ENCODE measurements at regions not wholly inside any gene's neighbourhood (a gene's known extent, or its start where the extent isn't known, plus 50 kb on each side); places are given as distances from the start of the nearest gene placed in this dataset.
A peak's percentile ranks its signal among the peaks of the same experiment; 100 is the strongest.

GRCh38 chr2:129877795-129878775 is 101.4 kb upstream of the RAB6C start:
- H3K27me3 Mint-ChIP-seq, result no peaks in the 10 kb centered on the region
- DNase-seq, result no peak
- no peak overlapping the region for H3K27ac Mint-ChIP-seq
- H3K36me3 Mint-ChIP-seq (ENCODE audit: low read depth), result no peaks in the 10 kb centered on the region
- H3K4me1 Mint-ChIP-seq, result peaks cover 5% of the 10 kb centered on the region
- no peaks in the 10 kb centered on the region for H3K9me3 Mint-ChIP-seq
- H3K4me3 Mint-ChIP-seq, result peak overlapping the region; percentile 54
- intact Hi-C loops (cut with micrococcal nuclease), result no loop called here

GRCh38 chr2:129879614-129880180 is 99.8 kb upstream of the RAB6C start:
- intact Hi-C loops (cut with micrococcal nuclease), result no loop called here
- Mint-ChIP-seq H3K4me1 (peaks cover 5% of the 10 kb centered on the region), H3K27ac (no peak overlapping the region), H3K4me3 (no peak overlapping the region), H3K27me3 (no peaks in the 10 kb centered on the region), H3K9me3 (no peaks in the 10 kb centered on the region), H3K36me3 (ENCODE audit: low read depth) (no peaks in the 10 kb centered on the region)
- DNase-seq, result no peak

- H3K9me3 Mint-ChIP-seq, result no peaks in the 10 kb centered on the region
- DNase-seq, result no peak
- H3K27ac Mint-ChIP-seq, result no peak overlapping the region
Observed at GRCh38 chr2:129880309-129880708, 99.2 kb upstream of the RAB6C start.

GRCh38 chr2:129880971-129881370 is 98.5 kb upstream of the RAB6C start:
- Mint-ChIP-seq H3K27ac (no peak overlapping the region), H3K9me3 (no peaks in the 10 kb centered on the region), H3K4me3 (no peak overlapping the region), H3K4me1 (peaks cover 5% of the 10 kb centered on the region), H3K27me3 (no peaks in the 10 kb centered on the region), H3K36me3 (ENCODE audit: low read depth) (no peaks in the 10 kb centered on the region)
- no peak for DNase-seq
- intact Hi-C loops (cut with micrococcal nuclease), result no loop called here

More at GRCh38 chr2:129880309-129880708, 99.2 kb upstream of the RAB6C start:
- H3K36me3 Mint-ChIP-seq (ENCODE audit: low read depth), result no peaks in the 10 kb centered on the region
- H3K4me3 Mint-ChIP-seq, result no peak overlapping the region
- no peaks in the 10 kb centered on the region for H3K27me3 Mint-ChIP-seq
- intact Hi-C loops (cut with micrococcal nuclease), result no loop called here
- peaks cover 5% of the 10 kb centered on the region for H3K4me1 Mint-ChIP-seq

- H3K36me3 Mint-ChIP-seq (ENCODE audit: low read depth), result no peaks in the 10 kb centered on the region
- no peak overlapping the region for H3K27ac Mint-ChIP-seq
- H3K27me3 Mint-ChIP-seq, result peaks cover 3% of the 10 kb centered on the region
- peaks cover 2% of the 10 kb centered on the region for H3K4me1 Mint-ChIP-seq
- intact Hi-C loops (cut with micrococcal nuclease), result no loop called here
- no peaks in the 10 kb centered on the region for H3K9me3 Mint-ChIP-seq
- DNase-seq, result no peak
- H3K4me3 Mint-ChIP-seq, result no peak overlapping the region
Observed at GRCh38 chr2:129881786-129882396, 97.6 kb upstream of the RAB6C start.

- DNase-seq, result no peak
- Mint-ChIP-seq H3K36me3 (ENCODE audit: low read depth) (no peaks in the 10 kb centered on the region), H3K27ac (no peak overlapping the region), H3K4me3 (no peak overlapping the region), H3K9me3 (no peaks in the 10 kb centered on the region), H3K4me1 (no peaks in the 10 kb centered on the region), H3K27me3 (peaks cover 3% of the 10 kb centered on the region)
- intact Hi-C loops (cut with micrococcal nuclease), result no loop called here
Observed at GRCh38 chr2:129882476-129882875, 97.0 kb upstream of the RAB6C start.

GRCh38 chr2:129883121-129883520 is 96.3 kb upstream of the RAB6C start:
- peaks cover 3% of the 10 kb centered on the region for H3K27me3 Mint-ChIP-seq
- no peak overlapping the region for H3K4me3 Mint-ChIP-seq
- H3K27ac Mint-ChIP-seq, result no peak overlapping the region
- intact Hi-C loops (cut with micrococcal nuclease), result no loop called here
- no peaks in the 10 kb centered on the region for H3K36me3 Mint-ChIP-seq (ENCODE audit: low read depth)
- no peak for DNase-seq
- H3K9me3 Mint-ChIP-seq, result no peaks in the 10 kb centered on the region
- H3K4me1 Mint-ChIP-seq, result no peaks in the 10 kb centered on the region

GRCh38 chr2:129884221-129884786 is 95.2 kb upstream of the RAB6C start:
- Mint-ChIP-seq H3K36me3 (ENCODE audit: low read depth) (no peaks in the 10 kb centered on the region), H3K27me3 (peaks cover 7% of the 10 kb centered on the region), H3K4me3 (no peak overlapping the region), H3K9me3 (no peaks in the 10 kb centered on the region), H3K27ac (no peak overlapping the region), H3K4me1 (no peaks in the 10 kb centered on the region)
- DNase-seq, result no peak
- intact Hi-C loops (cut with micrococcal nuclease), result no loop called here

- DNase-seq, result no peak
- Mint-ChIP-seq H3K27ac (no peak overlapping the region), H3K9me3 (no peaks in the 10 kb centered on the region), H3K36me3 (ENCODE audit: low read depth) (no peaks in the 10 kb centered on the region), H3K4me3 (no peak overlapping the region), H3K4me1 (no peaks in the 10 kb centered on the region), H3K27me3 (peaks cover 7% of the 10 kb centered on the region)
- intact Hi-C loops (cut with micrococcal nuclease), result no loop called here
Observed at GRCh38 chr2:129885735-129886134, 93.7 kb upstream of the RAB6C start.

- Mint-ChIP-seq H3K4me1 (no peaks in the 10 kb centered on the region), H3K36me3 (ENCODE audit: low read depth) (no peaks in the 10 kb centered on the region), H3K9me3 (no peaks in the 10 kb centered on the region), H3K27me3 (peaks cover 7% of the 10 kb centered on the region), H3K27ac (no peak overlapping the region), H3K4me3 (no peak overlapping the region)
- intact Hi-C loops (cut with micrococcal nuclease), result no loop called here
- DNase-seq, result no peak
Observed at GRCh38 chr2:129887688-129888266, 91.7 kb upstream of the RAB6C start.

GRCh38 chr2:129888461-129888860 is 91.0 kb upstream of the RAB6C start:
- Mint-ChIP-seq H3K27me3 (peaks cover 7% of the 10 kb centered on the region), H3K9me3 (no peaks in the 10 kb centered on the region), H3K4me3 (no peak overlapping the region), H3K4me1 (no peaks in the 10 kb centered on the region), H3K36me3 (ENCODE audit: low read depth) (no peaks in the 10 kb centered on the region), H3K27ac (no peak overlapping the region)
- no peak for DNase-seq
- intact Hi-C loops (cut with micrococcal nuclease), result no loop called here

GRCh38 chr2:129888896-129889295 is 90.6 kb upstream of the RAB6C start:
- peaks cover 7% of the 10 kb centered on the region for H3K27me3 Mint-ChIP-seq
- no peak overlapping the region for H3K4me3 Mint-ChIP-seq
- intact Hi-C loops (cut with micrococcal nuclease), result no loop called here
- no peaks in the 10 kb centered on the region for H3K4me1 Mint-ChIP-seq
- no peak overlapping the region for H3K27ac Mint-ChIP-seq
- no peak for DNase-seq
- H3K36me3 Mint-ChIP-seq (ENCODE audit: low read depth), result no peaks in the 10 kb centered on the region
- H3K9me3 Mint-ChIP-seq, result no peaks in the 10 kb centered on the region

GRCh38 chr2:129891341-129892320 is 87.8 kb upstream of the RAB6C start:
- no peak overlapping the region for H3K27ac Mint-ChIP-seq
- H3K4me3 Mint-ChIP-seq, result no peak overlapping the region
- peaks cover 4% of the 10 kb centered on the region for H3K27me3 Mint-ChIP-seq
- intact Hi-C loops (cut with micrococcal nuclease), result no loop called here
- no peak for DNase-seq
- H3K4me1 Mint-ChIP-seq, result no peaks in the 10 kb centered on the region
- no peaks in the 10 kb centered on the region for H3K9me3 Mint-ChIP-seq
- no peaks in the 10 kb centered on the region for H3K36me3 Mint-ChIP-seq (ENCODE audit: low read depth)
